COLO829 (cell line): ENCODE measurements at regions not wholly inside any gene's neighbourhood (a gene's known extent, or its start where the extent isn't known, plus 50 kb on each side); places are given as distances from the start of the nearest gene placed in this dataset.

ENCODE experiments used
- DNase-seq: peaks from one replicate; pipeline ENCODE4 v3.0.0; 2012; ENCODE audit warnings: low spot score

- no peak for DNase-seq
Measured at GRCh38 chr12:97335115-97335514, 127.5 kb upstream of the RMST start.

- DNase-seq, result no peak
Measured at GRCh38 chr12:97336900-97337751, 125.5 kb upstream of the RMST start.

GRCh38 chr12:97342130-97342529 lies 120.5 kb upstream of the RMST start:
- no peak for DNase-seq

- DNase-seq, result no peak
Measured at GRCh38 chr12:97347956-97348355, 114.6 kb upstream of the RMST start.

GRCh38 chr12:97358361-97358760 lies 104.2 kb upstream of the RMST start:
- no peak for DNase-seq

GRCh38 chr12:97359021-97359690 lies 103.4 kb upstream of the RMST start:
- no peak for DNase-seq

- no peak for DNase-seq
Measured at GRCh38 chr12:97363693-97364092, 98.9 kb upstream of the RMST start.

- no peak for DNase-seq
Measured at GRCh38 chr12:97368462-97369163, 94.0 kb upstream of the RMST start.

- DNase-seq, result no peak
Measured at GRCh38 chr12:97375310-97375709, 87.3 kb upstream of the RMST start.

GRCh38 chr12:97380440-97380839 lies 82.2 kb upstream of the RMST start:
- DNase-seq, result no peak

- no peak for DNase-seq
Measured at GRCh38 chr12:97385121-97385520, 77.5 kb upstream of the RMST start.

GRCh38 chr12:97386133-97386581 lies 76.4 kb upstream of the RMST start:
- DNase-seq, result no peak

- no peak for DNase-seq
Measured at GRCh38 chr12:97387844-97388243, 74.8 kb upstream of the RMST start.

- no peak for DNase-seq
Measured at GRCh38 chr12:97394657-97395056, 67.9 kb upstream of the RMST start.

GRCh38 chr12:97397008-97397407 lies 65.6 kb upstream of the RMST start:
- no peak for DNase-seq

GRCh38 chr12:97398704-97399103 lies 63.9 kb upstream of the RMST start:
- DNase-seq, result no peak

- no peak for DNase-seq
Measured at GRCh38 chr12:97404093-97404492, 58.5 kb upstream of the RMST start.

GRCh38 chr12:97404543-97404942 lies 58.1 kb upstream of the RMST start:
- DNase-seq, result peak; percentile 45

GRCh38 chr12:97408363-97408762 lies 54.2 kb upstream of the RMST start:
- DNase-seq, result no peak

- DNase-seq, result no peak
Measured at GRCh38 chr12:97411341-97411740, 51.3 kb upstream of the RMST start.
